H1 (cell line): ENCODE measurements at regions not wholly inside any gene's neighbourhood (a gene's known extent, or its start where the extent isn't known, plus 50 kb on each side); places are given as distances from the start of the nearest gene placed in this dataset.

ENCODE experiments used
- ASH2L ChIP-seq: fragments of 200-600, 300-600 bp; sonication (generic); IDR thresholded peaks from one replicate; pipeline ENCODE4 v1.7.1; 2017; ENCODE audit warnings: low read length
- CBX5 ChIP-seq: fragments of 300-800, 300-1000 bp; sonication (generic); IDR thresholded peaks from 2 replicates; pipeline ENCODE4 v1.7.1; 2016; ENCODE audit warnings: antibody characterized with exemption, low read length, low read depth
- CREB1 ChIP-seq: IDR thresholded peaks from 2 replicates; pipeline ENCODE4 v1.6.1; 2012; ENCODE audit warnings: inconsistent platforms
- CTCF ChIP-seq, 3 experiments: IDR thresholded peaks; 1 replicate in 2 of 3; 2 replicates in 1 of 3; pipeline versions ENCODE4 v1.5.1 to v1.6.1; 2011; ENCODE audit warnings: low read length in 3 of 3, mild to moderate bottlenecking in 3 of 3, inconsistent platforms in 2 of 3, low read depth in 1 of 3, moderate library complexity in 1 of 3; ENCODE audit not compliant: insufficient read depth in 1 of 3; ENCODE audit errors: control extremely low read depth in 1 of 3
- EP300 ChIP-seq, 2 experiments: IDR thresholded peaks; 1 replicate in 1 of 2; 2 replicates in 1 of 2; pipeline ENCODE4 v1.6.1; 2011 to 2012; ENCODE audit warnings: low read depth in 2 of 2, low read length in 2 of 2, mild to moderate bottlenecking in 2 of 2, borderline replicate concordance in 1 of 2, inconsistent platforms in 1 of 2, moderate library complexity in 1 of 2
- EZH2 ChIP-seq: fragments of 200-600 bp; sonication (generic); IDR thresholded peaks from 2 replicates; pipeline ENCODE4 v1.7.1; 2012; ENCODE audit warnings: low read depth, mild to moderate bottlenecking, moderate library complexity, low read length, inconsistent platforms; ENCODE audit not compliant: severe bottlenecking
- GABPA ChIP-seq: IDR thresholded peaks from 2 replicates; pipeline ENCODE4 v1.6.1; 2011; ENCODE audit warnings: mild to moderate bottlenecking, low read length, moderate library complexity, borderline replicate concordance; ENCODE audit not compliant: insufficient read depth
- HDAC6 ChIP-seq: IDR thresholded peaks from one replicate; pipeline ENCODE4 v1.7.1; 2012; ENCODE audit warnings: low read depth, mild to moderate bottlenecking, inconsistent platforms, low read length, moderate library complexity
- MAX ChIP-seq: IDR thresholded peaks from 2 replicates; pipeline ENCODE4 v1.6.1; 2012; ENCODE audit warnings: inconsistent platforms
- RBBP5 ChIP-seq: IDR thresholded peaks from 2 replicates; pipeline ENCODE4 v1.7.1; 2012; ENCODE audit warnings: low read depth, mild to moderate bottlenecking, inconsistent platforms, low read length, moderate library complexity, borderline replicate concordance
- SP2 ChIP-seq: IDR thresholded peaks from 2 replicates; pipeline ENCODE4 v1.6.1; 2012; ENCODE audit warnings: mild to moderate bottlenecking, low read length, inconsistent platforms
- TEAD4 ChIP-seq: IDR thresholded peaks from 2 replicates; pipeline ENCODE4 v1.6.1; 2012; ENCODE audit warnings: low read depth, low read length, inconsistent platforms, mixed read lengths

GRCh38 chr5:20515606-20516005 lies 527.6 kb upstream of the CDH18 start:
- no peak for TF ChIP-seq CTCF (IDR thresholded peaks at IDR 0.05; ENCODE audit: control extremely low read depth in 1 of 3, insufficient read depth in 1 of 3, low read depth in 1 of 3, low read length in 3 of 3)
- TF ChIP-seq MAX, result no peak
- no peak for TF ChIP-seq HDAC6
- TF ChIP-seq TEAD4, result no peak
- TF ChIP-seq EZH2, result no peak
- TF ChIP-seq EP300 (IDR thresholded peaks at IDR 0.05; ENCODE audit: borderline replicate concordance in 1 of 2, low read depth in 2 of 2, low read length in 2 of 2), result no peak
- TF ChIP-seq GABPA, result no peak
- TF ChIP-seq SP2, result no peak
- TF ChIP-seq RBBP5, result no peak
- no peak for TF ChIP-seq CBX5
- TF ChIP-seq ASH2L, result no peak
- no peak for TF ChIP-seq CREB1
